HepG2 (cell line): ENCODE measurements at regions not wholly inside any gene's neighbourhood (a gene's known extent, or its start where the extent isn't known, plus 50 kb on each side); places are given as distances from the start of the nearest gene placed in this dataset.

ENCODE experiments used
- ATAC-seq: fragments of 200-7000 bp; cut with Tn5 transposase; 3 replicates; pipeline ENCODE4 v1.9.1; 2020; ENCODE audit warnings: mild to moderate bottlenecking, moderate library complexity
- BruUV-seq: library from RNA; stranded (reverse); fragments of 400-500 nt; replicated peaks from 2 replicates; lab custom pipeline; 2021; lab: Mats Ljungman, UMichigan
- CTCF ChIA-PET: fragments of 300-600 bp; formaldehyde crosslinking; extraction: SDS; loops from one replicate; lab custom pipeline; 2021; ENCODE audit warnings: low total read pairs, inconsistent platforms, low intra/inter-chr PET ratio; lab: Yijun Ruan, JAX
- POLR2A ChIA-PET: fragments of 350-600 bp; sonication (Branson Sonifier 250); formaldehyde crosslinking; loops from one replicate; lab custom pipeline; 2020; ENCODE audit warnings: antibody characterized with exemption, inconsistent platforms; lab: Yijun Ruan, JAX
- DNase-seq: peaks from one replicate; pipeline ENCODE4 v3.0.0-alpha.2; 2015; ENCODE audit warnings: low spot score
- FAIRE-seq: peaks from 3 replicates; lab custom pipeline; 2011; peaks lifted over from hg19 to GRCh38; lab: Jason Lieb, UNC
- H2AFZ ChIP-seq: one replicate; pipeline ENCODE4 v1.6.1; 2011; ENCODE audit warnings: low read length, inconsistent platforms
- H3K27ac ChIP-seq: fragments of 300-600 bp; 3 replicates; pipeline ENCODE4 v1.8.0; 2011; ENCODE audit warnings: mixed run types, mild to moderate bottlenecking, mixed read lengths, low read length, inconsistent platforms; ENCODE audit not compliant: insufficient read depth; ENCODE audit errors: extremely low read length
- H3K27me3 ChIP-seq, 2 experiments: fragments of 200-600 bp in 1 of 2; 2 replicates in 1 of 2; 3 replicates in 1 of 2; pipeline versions ENCODE4 v1.6.0 to v1.8.0; 2011; ENCODE audit warnings: low read length in 2 of 2, mild to moderate bottlenecking in 2 of 2, moderate library complexity in 2 of 2, inconsistent platforms in 1 of 2; ENCODE audit not compliant: insufficient read depth in 2 of 2, control insufficient read depth in 1 of 2
- H3K36me3 ChIP-seq, 2 experiments: fragments of 200-600 bp in 1 of 2; replicated peaks in 1 of 2; 2 replicates in 1 of 2; 3 replicates in 1 of 2; pipeline versions ENCODE4 v1.5.1 to v1.8.0; 2011; ENCODE audit warnings: low read length in 2 of 2, inconsistent platforms in 1 of 2; ENCODE audit not compliant: insufficient read depth in 2 of 2, control insufficient read depth in 1 of 2
- H3K4me1 ChIP-seq: 2 replicates; pipeline ENCODE4 v1.5.1; 2012; ENCODE audit warnings: low read length, inconsistent platforms; ENCODE audit not compliant: insufficient read depth
- H3K4me2 ChIP-seq: 2 replicates; pipeline ENCODE4 v1.6.0; 2011; ENCODE audit warnings: low read depth, low read length, inconsistent platforms
- H3K4me3 ChIP-seq, 3 experiments: fragments of 200-600 bp in 1 of 3; sonication (generic), shearing (Covaris generic) in 1 of 3; replicated peaks in 1 of 3; 2 replicates each; pipeline ENCODE4 v1.5.1; 2011 to 2016; ENCODE audit warnings: low read length in 3 of 3, inconsistent platforms in 2 of 3, low read depth in 2 of 3, mild to moderate bottlenecking in 2 of 3, control low read depth in 1 of 3, mixed read lengths in 1 of 3; ENCODE audit not compliant: insufficient read depth in 1 of 3
- H3K79me2 ChIP-seq: one replicate; pipeline ENCODE4 v1.6.1; 2011; ENCODE audit warnings: low read length, inconsistent platforms; ENCODE audit not compliant: insufficient read depth
- H3K9ac ChIP-seq: 2 replicates; pipeline ENCODE4 v1.6.0; 2011; ENCODE audit warnings: mild to moderate bottlenecking, low read depth, low read length, inconsistent platforms; ENCODE audit not compliant: insufficient read depth
- H3K9me3 ChIP-seq: 2 replicates; pipeline ENCODE4 v1.5.1; 2012; ENCODE audit warnings: mild to moderate bottlenecking, low read length
- H4K20me1 ChIP-seq: 2 replicates; pipeline ENCODE4 v1.6.0; 2011; ENCODE audit warnings: inconsistent platforms, mild to moderate bottlenecking, low read length, moderate library complexity; ENCODE audit not compliant: insufficient read depth
- ADNP ChIP-seq: sonication (generic); formaldehyde crosslinking; IDR thresholded peaks from 2 replicates; pipeline ENCODE4 v1.4.0; 2020; ENCODE audit warnings: missing genetic modification reagents
- EHMT2 ChIP-seq: fragments of 200-600 bp; sonication (generic); IDR thresholded peaks from 2 replicates; pipeline ENCODE4 v1.7.0; 2017; ENCODE audit warnings: antibody characterized with exemption, low read depth, low read length, borderline replicate concordance
- SATB2 ChIP-seq: sonication (generic); formaldehyde crosslinking; IDR thresholded peaks from 2 replicates; pipeline ENCODE4 v1.5.0; 2020; ENCODE audit warnings: missing genetic modification reagents
- ZBED4 ChIP-seq: sonication (generic); formaldehyde crosslinking; IDR thresholded peaks from 2 replicates; pipeline ENCODE4 v1.4.0; 2020; ENCODE audit warnings: missing genetic modification reagents, borderline replicate concordance
- ZBTB43 ChIP-seq: sonication (generic); formaldehyde crosslinking; conservative IDR thresholded peaks from 2 replicates; pipeline ENCODE4 v1.4.0; 2020; ENCODE audit warnings: missing genetic modification reagents
- ZNF337 ChIP-seq: sonication (generic); formaldehyde crosslinking; IDR thresholded peaks from 2 replicates; pipeline ENCODE4 v1.5.1; 2020; ENCODE audit warnings: missing genetic modification reagents, low read depth, mild to moderate bottlenecking, borderline replicate concordance
- ZNF773 ChIP-seq: sonication (generic); formaldehyde crosslinking; IDR thresholded peaks from 2 replicates; pipeline ENCODE4 v1.4.0; 2020; ENCODE audit warnings: missing genetic modification reagents, borderline replicate concordance
- ZNF792 ChIP-seq: IDR thresholded peaks from 2 replicates; pipeline ENCODE4 v1.6.1; 2016
- WGBS: methylation state at CpG from one replicate; pipeline ENCODE4 v1.1.6; 2017; ENCODE audit warnings: low lambda C conversion rate; 5-methylcytosine and 5-hydroxymethylcytosine counted together
- in situ Hi-C: cut with HindIII; loops from 2 replicates; pipeline ENCODE4 v1.10.0; 2017; ENCODE audit warnings: low pct_unique_long_range_greater_than_20kb; ENCODE audit not compliant: extremely low pct_ligation_motif_present
- intact Hi-C: fragments of 100-400 bp; cut with micrococcal nuclease; formaldehyde crosslinking; loops from one replicate; pipeline ENCODE4 v1.10.0; 2022; ENCODE audit not compliant: unreplicated experiment
- TF ChIP-seq, protein P1 (sequence below): sonication (generic); formaldehyde crosslinking; conservative IDR thresholded peaks from 2 replicates; pipeline ENCODE4 v1.4.0; 2020; ENCODE audit warnings: missing genetic modification reagents

- TF ChIP-seq SATB2 (CRISPR knock-in tag): no peak
- no peak for TF ChIP-seq ZNF792 (CRISPR knock-in tag)
- TF ChIP-seq ZBED4 (CRISPR knock-in tag): no peak
- TF ChIP-seq ZNF337 (CRISPR knock-in tag): no peak
- no peak for TF ChIP-seq ZBTB43 (CRISPR knock-in tag)
- TF ChIP-seq, all 625 proteins: peak for 0
Measured at GRCh38 chr11:23759489-23759888, 737.4 kb upstream of the LUZP2 start (continued).

- no TSS peak for BruUV-seq
- ATAC-seq: no peak
- Histone ChIP-seq H2AFZ (no peak overlapping the region), H3K27me3 (no peaks in the 10 kb centered on the region), H3K9me3 (peaks cover 37% of the 10 kb centered on the region), H3K9ac (no peak overlapping the region), H3K79me2 (no peaks in the 10 kb centered on the region), H3K4me3 (no peak overlapping the region), H3K4me2 (no peak overlapping the region), H4K20me1 (no peaks in the 10 kb centered on the region), H3K27ac (no peak overlapping the region), H3K36me3 (no peaks in the 10 kb centered on the region), H3K4me1 (no peaks in the 10 kb centered on the region)
- POLR2A ChIA-PET: no interaction called here
- TF ChIP-seq, protein P1, sequence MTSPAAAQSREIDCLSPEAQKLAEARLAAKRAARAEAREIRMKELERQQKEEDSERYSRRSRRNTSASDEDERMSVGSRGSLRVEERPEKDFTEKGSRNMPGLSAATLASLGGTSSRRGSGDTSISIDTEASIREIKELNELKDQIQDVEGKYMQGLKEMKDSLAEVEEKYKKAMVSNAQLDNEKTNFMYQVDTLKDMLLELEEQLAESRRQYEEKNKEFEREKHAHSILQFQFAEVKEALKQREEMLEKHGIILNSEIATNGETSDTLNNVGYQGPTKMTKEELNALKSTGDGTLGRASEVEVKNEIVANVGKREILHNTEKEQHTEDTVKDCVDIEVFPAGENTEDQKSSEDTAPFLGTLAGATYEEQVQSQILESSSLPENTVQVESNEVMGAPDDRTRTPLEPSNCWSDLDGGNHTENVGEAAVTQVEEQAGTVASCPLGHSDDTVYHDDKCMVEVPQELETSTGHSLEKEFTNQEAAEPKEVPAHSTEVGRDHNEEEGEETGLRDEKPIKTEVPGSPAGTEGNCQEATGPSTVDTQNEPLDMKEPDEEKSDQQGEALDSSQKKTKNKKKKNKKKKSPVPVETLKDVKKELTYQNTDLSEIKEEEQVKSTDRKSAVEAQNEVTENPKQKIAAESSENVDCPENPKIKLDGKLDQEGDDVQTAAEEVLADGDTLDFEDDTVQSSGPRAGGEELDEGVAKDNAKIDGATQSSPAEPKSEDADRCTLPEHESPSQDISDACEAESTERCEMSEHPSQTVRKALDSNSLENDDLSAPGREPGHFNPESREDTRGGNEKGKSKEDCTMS (CRISPR knock-in tag): no peak
- no peak for TF ChIP-seq ZNF773 (CRISPR knock-in tag)
- no peak for TF ChIP-seq EHMT2
- no peak for TF ChIP-seq ADNP (CRISPR knock-in tag)
- FAIRE-seq: no peak
- CTCF ChIA-PET: no interaction called here
- in situ Hi-C loops: no loop called here
- 2% methylated on average over 2 of the region's 2 CpGs for WGBS
- intact Hi-C loops: no loop called here
- DNase-seq: no peak
Measured at GRCh38 chr11:23764286-23764685, 732.6 kb upstream of the LUZP2 start.
